IMR-90 (cell line): ENCODE measurements at regions not wholly inside any gene's neighbourhood (a gene's known extent, or its start where the extent isn't known, plus 50 kb on each side); places are given as distances from the start of the nearest gene placed in this dataset.

Source experiments
- BHLHE40 ChIP-seq: fragments of 150-350 bp; IDR thresholded peaks from 2 replicates; pipeline ENCODE4 v1.6.1; 2016; ENCODE audit warnings: mild to moderate bottlenecking, low read depth, low read length
- CEBPB ChIP-seq: IDR thresholded peaks from 2 replicates; pipeline ENCODE4 v1.6.1; 2012; ENCODE audit warnings: low read depth, low read length, improper control_type of control experiment
- CHD1 ChIP-seq: IDR thresholded peaks from 2 replicates; pipeline ENCODE4 v1.6.1; 2012; ENCODE audit warnings: low read depth, low read length, improper control_type of control experiment
- CTCF ChIP-seq: conservative IDR thresholded peaks from 2 replicates; pipeline ENCODE4 v1.5.1; 2012; ENCODE audit warnings: mild to moderate bottlenecking, low read depth, low read length, improper control_type of control experiment
- ELK1 ChIP-seq: fragments of 150-350 bp; IDR thresholded peaks from 2 replicates; pipeline ENCODE4 v1.6.1; 2016; ENCODE audit warnings: low read depth, mild to moderate bottlenecking, low read length, moderate library complexity, borderline replicate concordance
- FOS ChIP-seq: fragments of 150-350 bp; IDR thresholded peaks from 2 replicates; pipeline ENCODE4 v1.6.1; 2016; ENCODE audit warnings: low read depth, low read length
- MAFK ChIP-seq: IDR thresholded peaks from 2 replicates; pipeline ENCODE4 v1.6.1; 2012; ENCODE audit warnings: low read depth, low read length, improper control_type of control experiment
- MXI1 ChIP-seq: IDR thresholded peaks from 2 replicates; pipeline ENCODE4 v1.6.1; 2012; ENCODE audit warnings: low read depth, mild to moderate bottlenecking, low read length, moderate library complexity, borderline replicate concordance
- POLR2A ChIP-seq: IDR thresholded peaks from 2 replicates; pipeline ENCODE4 v1.6.1; 2012; ENCODE audit warnings: mild to moderate bottlenecking, low read depth, low read length
- RAD21 ChIP-seq: IDR thresholded peaks from 2 replicates; pipeline ENCODE4 v1.6.1; 2012; ENCODE audit warnings: low read length, improper control_type of control experiment
- RCOR1 ChIP-seq: IDR thresholded peaks from 2 replicates; pipeline ENCODE4 v1.6.1; 2012; ENCODE audit warnings: mild to moderate bottlenecking, low read length, improper control_type of control experiment; ENCODE audit not compliant: insufficient replicate concordance
- SMC3 ChIP-seq: fragments of 150-350 bp; IDR thresholded peaks from 2 replicates; pipeline ENCODE4 v1.6.1; 2016; ENCODE audit warnings: low read depth, mild to moderate bottlenecking, antibody characterized with exemption, low read length, moderate library complexity
- USF2 ChIP-seq: fragments of 150-350 bp; IDR thresholded peaks from 2 replicates; pipeline ENCODE4 v1.6.1; 2017; ENCODE audit warnings: mild to moderate bottlenecking, antibody characterized with exemption, low read length, low read depth

- TF ChIP-seq CTCF: no peak
- no peak for TF ChIP-seq POLR2A
- no peak for TF ChIP-seq CHD1
- no peak for TF ChIP-seq CEBPB
- no peak for TF ChIP-seq USF2
- no peak for TF ChIP-seq FOS
- no peak for TF ChIP-seq ELK1
- TF ChIP-seq RAD21: no peak
- TF ChIP-seq BHLHE40: no peak
- no peak for TF ChIP-seq MAFK
- no peak for TF ChIP-seq RCOR1
- TF ChIP-seq MXI1: no peak
- TF ChIP-seq SMC3: no peak
Observed at GRCh38 chr2:149745396-149746230, 158.0 kb upstream of the MMADHC start.
